OCI-LY3 (cell line): ENCODE measurements at regions not wholly inside any gene's neighbourhood (a gene's known extent, or its start where the extent isn't known, plus 50 kb on each side); places are given as distances from the start of the nearest gene placed in this dataset.

ENCODE experiments used
- H2AFZ ChIP-seq: fragments of 200-600, 300-600 bp; shearing (Covaris generic); 2 replicates; pipeline ENCODE4 v1.6.0; 2014; ENCODE audit warnings: antibody characterized with exemption, low read depth, low read length
- H3K27ac ChIP-seq: fragments of 200-600, 300-600 bp; sonication (generic); 2 replicates; pipeline ENCODE4 v1.5.1; 2014; ENCODE audit warnings: mild to moderate bottlenecking, low read length, moderate library complexity, mixed read lengths
- H3K27me3 ChIP-seq: fragments of 200-600, 300-600 bp; sonication (generic); 2 replicates; pipeline ENCODE4 v1.6.1; 2014; ENCODE audit warnings: low read depth, low read length, mixed read lengths
- H3K36me3 ChIP-seq: fragments of 200-600, 300-600 bp; sonication (generic); replicated peaks from 2 replicates; pipeline ENCODE3; 2014; ENCODE audit warnings: low read depth, low read length, mixed read lengths
- H3K4me1 ChIP-seq: fragments of 300-600, 200-600 bp; sonication (generic); 2 replicates; pipeline ENCODE4 v1.6.1; 2014; ENCODE audit warnings: low read length, mixed read lengths
- H3K4me2 ChIP-seq: fragments of 200-600, 300-600 bp; sonication (generic); 2 replicates; pipeline ENCODE4 v1.6.1; 2014; ENCODE audit warnings: low read length, mixed read lengths
- H3K4me3 ChIP-seq: fragments of 300-600, 200-600 bp; sonication (generic); 2 replicates; pipeline ENCODE4 v1.5.1; 2014; ENCODE audit warnings: antibody characterized with exemption, mild to moderate bottlenecking, low read length, moderate library complexity
- H3K79me2 ChIP-seq: fragments of 300-600, 200-600 bp; shearing (Covaris generic); 2 replicates; pipeline ENCODE4 v1.6.1; 2014; ENCODE audit warnings: mild to moderate bottlenecking, low read length, mixed read lengths
- H3K9ac ChIP-seq: fragments of 300-600, 200-600 bp; shearing (Covaris generic); 2 replicates; pipeline ENCODE4 v1.6.0; 2014; ENCODE audit warnings: mild to moderate bottlenecking, low read length, moderate library complexity
- H3K9me3 ChIP-seq: fragments of 200-600, 300-600 bp; shearing (Covaris generic); 2 replicates; pipeline ENCODE4 v1.6.1; 2014; ENCODE audit warnings: low read length, mixed read lengths; ENCODE audit not compliant: insufficient read depth
- H4K20me1 ChIP-seq: fragments of 200-600, 300-600 bp; sonication (generic); 2 replicates; pipeline ENCODE4 v1.6.1; 2016; ENCODE audit warnings: low read length, mixed read lengths; ENCODE audit not compliant: insufficient read depth
- CTCF ChIP-seq: fragments of 200-600, 300-600 bp; sonication (generic); IDR thresholded peaks from 2 replicates; pipeline ENCODE4 v1.5.1; 2014; ENCODE audit warnings: antibody characterized with exemption, low read length, low read depth
- EZH2phosphoT487 ChIP-seq: fragments of 200-600 bp; shearing (Covaris generic); IDR thresholded peaks from 2 replicates; pipeline ENCODE4 v1.6.1; 2018; ENCODE audit warnings: antibody characterized with exemption, mixed run types, low read depth

GRCh38 chr13:21973437-21974125 is 302.7 kb downstream of the FGF9 start:
- Histone ChIP-seq H3K36me3 (no peaks in the 10 kb centered on the region), H4K20me1 (no peaks in the 10 kb centered on the region), H3K4me3 (no peak overlapping the region), H3K9ac (no peak overlapping the region), H3K9me3 (no peaks in the 10 kb centered on the region), H3K4me1 (no peaks in the 10 kb centered on the region), H3K4me2 (no peak overlapping the region), H3K27me3 (no peaks in the 10 kb centered on the region), H3K79me2 (no peaks in the 10 kb centered on the region), H2AFZ (no peak overlapping the region), H3K27ac (no peak overlapping the region)
- TF ChIP-seq CTCF = no peak
- no peak for TF ChIP-seq EZH2phosphoT487

GRCh38 chr13:21974741-21975140 is 303.9 kb downstream of the FGF9 start:
- no peak overlapping the region for H3K27ac ChIP-seq
- H3K4me3 ChIP-seq = no peak overlapping the region
- H3K9me3 ChIP-seq = no peaks in the 10 kb centered on the region
- no peak for TF ChIP-seq CTCF
- no peak for TF ChIP-seq EZH2phosphoT487
- no peak overlapping the region for H2AFZ ChIP-seq
- no peaks in the 10 kb centered on the region for H3K79me2 ChIP-seq
- no peaks in the 10 kb centered on the region for H3K27me3 ChIP-seq
- no peak overlapping the region for H3K9ac ChIP-seq
- H3K4me1 ChIP-seq = no peaks in the 10 kb centered on the region
- no peak overlapping the region for H3K4me2 ChIP-seq
- no peaks in the 10 kb centered on the region for H3K36me3 ChIP-seq
- H4K20me1 ChIP-seq = no peaks in the 10 kb centered on the region

GRCh38 chr13:21976159-21976558 is 305.3 kb downstream of the FGF9 start:
- H3K4me1 ChIP-seq = no peaks in the 10 kb centered on the region
- no peak overlapping the region for H3K4me2 ChIP-seq
- no peak overlapping the region for H3K4me3 ChIP-seq
- no peaks in the 10 kb centered on the region for H3K9me3 ChIP-seq
- H3K27ac ChIP-seq = no peak overlapping the region
- no peak overlapping the region for H2AFZ ChIP-seq
- H3K36me3 ChIP-seq = no peaks in the 10 kb centered on the region
- TF ChIP-seq CTCF = no peak
- no peak for TF ChIP-seq EZH2phosphoT487
- H3K79me2 ChIP-seq = no peaks in the 10 kb centered on the region
- H4K20me1 ChIP-seq = no peaks in the 10 kb centered on the region
- no peak overlapping the region for H3K9ac ChIP-seq
- no peaks in the 10 kb centered on the region for H3K27me3 ChIP-seq

GRCh38 chr13:21979161-21979806 is 308.4 kb downstream of the FGF9 start:
- Histone ChIP-seq H3K9ac (no peak overlapping the region), H3K27me3 (no peaks in the 10 kb centered on the region), H4K20me1 (no peaks in the 10 kb centered on the region), H2AFZ (no peak overlapping the region), H3K4me2 (no peak overlapping the region), H3K4me3 (no peak overlapping the region), H3K27ac (no peak overlapping the region), H3K9me3 (no peaks in the 10 kb centered on the region), H3K79me2 (no peaks in the 10 kb centered on the region), H3K36me3 (no peaks in the 10 kb centered on the region), H3K4me1 (no peaks in the 10 kb centered on the region)
- no peak for TF ChIP-seq CTCF
- TF ChIP-seq EZH2phosphoT487 = no peak
